Uterus (tissue), 3 donors: ENCODE measurements at regions not wholly inside any gene's neighbourhood (a gene's known extent, or its start where the extent isn't known, plus 50 kb on each side); places are given as distances from the start of the nearest gene placed in this dataset.

Experiments
- DNase-seq, 2 donors: peaks; one replicate each; pipeline ENCODE4 v3.0.0-alpha.2; 2019 to 2020
- H3K27ac ChIP-seq, 2 donors: fragments of 200-600 bp; sonication (generic); 1 replicate in 1 of 2; 2 replicates in 1 of 2; pipeline ENCODE4 v1.5.1; 2016 to 2018
- H3K27me3 ChIP-seq, 2 donors: fragments of 200-600 bp; sonication (generic); one replicate each; pipeline ENCODE4 v1.5.1; 2018 to 2019; ENCODE audit warnings: control low read depth in 1 of 2
- H3K36me3 ChIP-seq, 2 donors: fragments of 200-600 bp; sonication (generic); one replicate each; pipeline ENCODE4 v1.5.1; 2019; ENCODE audit warnings: control low read depth in 1 of 2
- H3K4me1 ChIP-seq, 2 donors: fragments of 200-600 bp; sonication (generic); one replicate each; pipeline ENCODE4 v1.5.1; 2018 to 2019; ENCODE audit warnings: control low read depth in 1 of 2
- H3K4me3 ChIP-seq, 2 donors: fragments of 200-600 bp; sonication (generic); 1 replicate in 1 of 2; 2 replicates in 1 of 2; pipeline ENCODE4 v1.5.1; 2018 to 2019; ENCODE audit warnings: mild to moderate bottlenecking in 1 of 2
- H3K9me3 ChIP-seq, 2 donors: fragments of 200-600 bp; sonication (generic); one replicate each; pipeline ENCODE4 v1.5.1; 2019; ENCODE audit warnings: control low read depth in 1 of 2
- POLR2A ChIP-seq, 2 donors: fragments of 450-650 bp; IDR thresholded peaks; one replicate each; pipeline ENCODE4 v1.6.1; 2016; ENCODE audit warnings: antibody characterized with exemption in 2 of 2, mild to moderate bottlenecking in 1 of 2, moderate library complexity in 1 of 2
- intact Hi-C: fragments of 100-400 bp; cut with DNase I; formaldehyde crosslinking; loops from one replicate; pipeline ENCODE4 v1.15.1; 2023; ENCODE audit warnings: low total_unique reads
- TF ChIP-seq, protein P1 (sequence below), 4 experiments: fragments of 200-600 bp in 2 of 4; fragments of 450-650 bp in 2 of 4; sonication (generic) in 2 of 4; IDR thresholded peaks; one replicate each; pipeline ENCODE4 v1.5.1; 2016 to 2019; ENCODE audit warnings: antibody characterized with exemption in 4 of 4, mild to moderate bottlenecking in 2 of 4, moderate library complexity in 1 of 4
- donor health status: DM: yes; HTN: yes; CAD: no.

DNA sequence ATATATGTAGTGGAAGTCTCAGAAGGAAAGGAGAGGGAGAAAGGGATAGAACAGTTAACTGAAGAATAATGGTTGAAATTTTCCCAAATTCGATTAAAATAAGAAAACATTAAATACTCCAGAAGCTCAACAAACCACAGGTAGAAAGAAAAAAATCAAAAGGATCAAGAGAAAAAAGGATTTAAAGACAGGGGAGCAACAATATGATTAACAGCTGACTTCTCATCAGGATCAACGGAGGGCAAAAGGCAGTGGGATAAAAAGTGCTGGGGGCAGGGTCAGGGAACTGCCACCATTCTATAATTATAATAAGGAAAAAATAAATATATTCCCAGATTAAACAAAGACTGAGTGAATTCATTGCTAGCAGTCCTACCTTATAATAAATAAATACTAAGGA is 55.3 kb downstream of the CDKN2C start:
- Histone ChIP-seq H3K4me1 (no peaks in the 10 kb centered on the region), H3K27ac (no peak overlapping the region), H3K9me3 (no peaks in the 10 kb centered on the region), H3K36me3 (no peaks in the 10 kb centered on the region), H3K4me3 (no peak overlapping the region), H3K27me3 (no peaks in the 10 kb centered on the region)
- TF ChIP-seq, protein P1, sequence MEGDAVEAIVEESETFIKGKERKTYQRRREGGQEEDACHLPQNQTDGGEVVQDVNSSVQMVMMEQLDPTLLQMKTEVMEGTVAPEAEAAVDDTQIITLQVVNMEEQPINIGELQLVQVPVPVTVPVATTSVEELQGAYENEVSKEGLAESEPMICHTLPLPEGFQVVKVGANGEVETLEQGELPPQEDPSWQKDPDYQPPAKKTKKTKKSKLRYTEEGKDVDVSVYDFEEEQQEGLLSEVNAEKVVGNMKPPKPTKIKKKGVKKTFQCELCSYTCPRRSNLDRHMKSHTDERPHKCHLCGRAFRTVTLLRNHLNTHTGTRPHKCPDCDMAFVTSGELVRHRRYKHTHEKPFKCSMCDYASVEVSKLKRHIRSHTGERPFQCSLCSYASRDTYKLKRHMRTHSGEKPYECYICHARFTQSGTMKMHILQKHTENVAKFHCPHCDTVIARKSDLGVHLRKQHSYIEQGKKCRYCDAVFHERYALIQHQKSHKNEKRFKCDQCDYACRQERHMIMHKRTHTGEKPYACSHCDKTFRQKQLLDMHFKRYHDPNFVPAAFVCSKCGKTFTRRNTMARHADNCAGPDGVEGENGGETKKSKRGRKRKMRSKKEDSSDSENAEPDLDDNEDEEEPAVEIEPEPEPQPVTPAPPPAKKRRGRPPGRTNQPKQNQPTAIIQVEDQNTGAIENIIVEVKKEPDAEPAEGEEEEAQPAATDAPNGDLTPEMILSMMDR (IDR thresholded peaks at IDR 0.05): no peak
- no peak for TF ChIP-seq POLR2A (IDR thresholded peaks at IDR 0.05)
- no peak for DNase-seq
- intact Hi-C loops: no loop called here

DNA sequence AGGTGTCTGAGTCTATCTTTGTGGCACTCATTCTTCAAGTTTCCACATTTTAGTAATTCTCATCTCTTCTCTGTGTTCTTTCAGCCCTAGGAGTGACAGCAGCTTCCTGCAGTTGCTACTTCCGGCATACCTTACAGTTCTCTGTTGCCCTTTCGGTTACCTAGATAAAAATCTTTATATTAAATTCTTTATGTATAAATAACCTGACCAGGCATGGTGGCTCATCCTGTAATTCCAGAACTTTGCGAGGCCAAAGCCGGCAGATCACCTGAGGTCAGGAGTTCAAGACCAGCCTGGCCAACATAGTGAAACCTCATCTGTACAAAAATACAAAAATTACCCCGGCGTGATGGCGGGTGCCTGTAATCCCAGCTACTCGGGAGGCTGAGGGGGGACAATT is 62.9 kb downstream of the CDKN2C start:
- TF ChIP-seq, protein P1 (IDR thresholded peaks at IDR 0.05): no peak
- no peak for TF ChIP-seq POLR2A (IDR thresholded peaks at IDR 0.05)
- no peak for DNase-seq
- H3K27ac ChIP-seq: no peak overlapping the region
- intact Hi-C loops: no loop called here
- H3K27me3 ChIP-seq: no peaks in the 10 kb centered on the region
- H3K36me3 ChIP-seq: no peaks in the 10 kb centered on the region
- H3K4me1 ChIP-seq: no peaks in the 10 kb centered on the region
- no peaks in the 10 kb centered on the region for H3K9me3 ChIP-seq
- H3K4me3 ChIP-seq: no peak overlapping the region

DNA sequence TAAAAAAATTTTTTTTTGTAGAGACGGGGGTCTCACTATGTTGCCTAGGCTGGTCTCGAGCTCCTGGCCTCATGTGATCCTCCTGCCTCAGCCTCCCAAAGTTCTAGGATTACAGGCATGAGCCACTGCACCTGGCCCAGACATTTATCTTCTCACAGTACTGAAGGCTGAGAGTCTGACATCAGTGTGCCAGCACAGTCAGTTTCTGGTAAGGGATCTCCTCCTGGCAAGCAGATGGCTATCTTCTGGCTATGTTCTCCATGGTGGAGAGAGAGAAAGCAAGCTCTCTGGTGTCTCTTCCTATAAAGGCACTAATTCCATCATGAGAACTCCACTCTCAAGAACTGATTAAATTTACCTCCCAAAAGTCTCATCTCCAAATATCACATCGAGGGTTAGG is 57.8 kb upstream of the C1orf185 start:
- Histone ChIP-seq H3K9me3 (no peaks in the 10 kb centered on the region), H3K4me3 (no peak overlapping the region), H3K4me1 (no peaks in the 10 kb centered on the region), H3K36me3 (no peaks in the 10 kb centered on the region), H3K27ac (no peak overlapping the region), H3K27me3 (no peaks in the 10 kb centered on the region)
- no peak for DNase-seq
- no peak for TF ChIP-seq POLR2A (IDR thresholded peaks at IDR 0.05)
- TF ChIP-seq, protein P1 (IDR thresholded peaks at IDR 0.05): no peak
- intact Hi-C loops: no loop called here

DNA sequence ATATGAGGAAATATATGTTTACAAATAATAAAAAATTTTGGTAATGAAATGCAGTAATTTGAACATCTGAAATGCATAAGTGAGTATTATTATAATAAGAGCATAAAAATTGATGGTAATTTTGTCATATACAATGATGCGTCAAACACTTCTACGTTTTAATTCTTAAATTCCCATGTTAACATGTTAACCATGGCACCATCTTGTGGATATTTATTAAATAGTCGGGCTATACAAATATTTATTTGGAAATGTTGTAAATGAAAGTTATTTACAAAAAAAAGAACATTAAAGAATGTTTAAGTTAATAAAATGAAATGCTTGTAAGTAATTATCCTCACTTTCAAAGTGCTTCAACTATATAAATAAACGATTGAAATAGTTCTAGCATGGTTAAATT is 57.2 kb upstream of the C1orf185 start:
- Histone ChIP-seq H3K27ac (no peak overlapping the region), H3K4me3 (no peak overlapping the region), H3K36me3 (no peaks in the 10 kb centered on the region), H3K4me1 (no peaks in the 10 kb centered on the region), H3K27me3 (no peaks in the 10 kb centered on the region), H3K9me3 (no peaks in the 10 kb centered on the region)
- intact Hi-C loops: no loop called here
- no peak for DNase-seq
- no peak for TF ChIP-seq POLR2A (IDR thresholded peaks at IDR 0.05)
- TF ChIP-seq, protein P1 (IDR thresholded peaks at IDR 0.05): peak; percentile 12 to 28 (median 23)

DNA sequence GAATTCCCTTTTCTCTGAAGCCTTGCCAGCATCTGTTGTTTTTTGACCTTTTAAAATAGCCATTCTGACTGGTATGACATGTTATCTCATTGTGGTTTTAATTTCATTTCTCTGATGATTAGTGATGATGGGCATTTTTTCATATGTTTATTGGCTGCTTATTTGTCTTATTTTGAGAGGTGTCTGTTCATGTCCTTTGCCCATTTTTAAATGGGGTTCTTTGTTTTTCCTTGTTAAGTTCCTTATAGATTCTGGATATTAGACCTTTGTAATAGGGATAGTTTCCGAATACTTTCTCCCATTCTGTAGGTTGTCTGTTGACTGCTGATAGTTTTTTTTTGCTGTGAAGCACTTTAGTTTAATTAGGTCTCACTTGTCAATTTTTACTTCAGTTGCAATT is 54.0 kb upstream of the C1orf185 start:
- intact Hi-C loops: no loop called here
- no peak for TF ChIP-seq POLR2A (IDR thresholded peaks at IDR 0.05)
- TF ChIP-seq, protein P1 (IDR thresholded peaks at IDR 0.05): no peak
- Histone ChIP-seq H3K27me3 (no peaks in the 10 kb centered on the region), H3K36me3 (no peaks in the 10 kb centered on the region), H3K4me3 (no peak overlapping the region), H3K27ac (no peak overlapping the region), H3K9me3 (no peaks in the 10 kb centered on the region), H3K4me1 (no peaks in the 10 kb centered on the region)
- DNase-seq: no peak
